Fibroblast of skin of left biceps (primary cell): ENCODE measurements at regions not wholly inside any gene's neighbourhood (a gene's known extent, or its start where the extent isn't known, plus 50 kb on each side); places are given as distances from the start of the nearest gene placed in this dataset.

Source experiments
- DNase-seq, 2 experiments: peaks; one replicate each; pipeline ENCODE4 v3.0.0-alpha.2; 2013; ENCODE audit warnings: low read depth in 2 of 2

GRCh38 chr10:8418631-8419030, 364.1 kb downstream of the GATA3 start:
- peak; percentile 39 to 53 for DNase-seq

- no peak for DNase-seq
Observed at GRCh38 chr10:8420182-8420581, 365.7 kb downstream of the GATA3 start.

DNA sequence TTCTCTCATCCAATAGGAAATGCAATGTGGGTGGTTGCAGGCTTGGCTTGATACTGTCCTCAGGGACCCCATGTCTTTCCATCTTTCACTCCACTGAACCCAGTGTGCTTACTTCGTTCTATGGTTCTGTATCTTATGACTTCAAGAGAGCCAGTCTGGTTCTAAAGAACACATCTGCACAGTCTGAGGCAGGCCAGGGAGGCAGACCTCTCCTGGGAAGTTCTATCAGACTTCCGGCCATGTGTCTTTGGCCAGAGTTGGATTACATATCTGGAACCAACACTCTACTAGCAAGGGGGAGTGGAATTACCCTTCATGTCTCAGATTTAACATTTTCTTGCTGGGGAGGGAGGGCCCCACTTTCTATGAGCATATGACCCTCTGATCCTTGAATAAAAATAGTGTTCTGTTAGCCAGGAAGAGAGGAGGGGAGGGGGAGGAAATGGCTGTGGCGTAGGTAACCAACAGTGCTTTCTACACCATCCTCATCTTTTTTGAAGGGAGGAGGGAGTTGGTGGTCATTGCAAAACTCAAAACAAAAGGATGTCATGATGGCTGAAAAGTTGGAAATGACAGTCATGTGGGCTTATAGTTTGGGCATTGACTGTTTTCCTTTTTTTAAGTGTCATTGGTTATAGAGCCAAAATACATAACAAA, 370.2 kb downstream of the GATA3 start:
- DNase-seq = no peak

DNA sequence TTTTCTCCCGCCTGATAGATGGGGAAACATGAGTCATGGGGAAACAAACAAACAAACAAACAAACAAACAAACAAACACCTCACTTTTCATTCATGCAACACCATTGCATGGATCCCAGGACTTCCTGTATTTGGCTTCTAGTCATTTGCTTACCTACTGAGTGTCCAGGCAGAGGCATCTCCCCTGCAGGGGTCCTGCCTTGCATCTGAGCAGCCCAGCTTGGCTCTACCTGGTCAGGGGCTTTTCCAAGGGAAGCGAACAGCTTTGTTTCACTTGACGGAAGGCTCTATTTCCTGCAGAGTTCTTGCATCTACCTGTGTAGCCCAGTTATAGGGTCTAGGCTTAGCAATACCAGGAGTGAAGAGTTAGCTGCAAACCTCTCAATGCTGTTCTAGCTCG, 374.2 kb downstream of the GATA3 start:
- no peak for DNase-seq

DNA sequence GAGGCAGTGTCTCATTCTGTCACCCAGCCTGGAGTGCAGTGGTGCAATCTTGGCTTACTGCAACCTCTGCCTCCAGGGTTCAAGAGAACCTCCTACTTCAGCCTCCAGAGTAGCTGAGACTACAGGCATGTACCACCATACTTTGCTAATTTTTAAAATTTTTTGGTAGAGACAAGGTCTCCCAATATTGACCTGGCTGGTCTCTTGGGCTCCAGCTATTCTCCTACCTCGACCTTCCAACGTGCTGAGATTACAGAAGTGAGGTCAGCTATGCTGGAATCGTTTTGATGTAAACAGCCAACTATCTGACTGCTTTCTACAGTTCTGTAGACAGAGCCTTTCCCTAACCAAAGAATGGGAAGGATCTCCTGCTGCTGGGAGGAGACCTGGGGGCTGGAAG, 375.8 kb downstream of the GATA3 start:
- no peak for DNase-seq

- no peak for DNase-seq
Observed at GRCh38 chr10:8431511-8431910, 377.0 kb downstream of the GATA3 start.

DNA sequence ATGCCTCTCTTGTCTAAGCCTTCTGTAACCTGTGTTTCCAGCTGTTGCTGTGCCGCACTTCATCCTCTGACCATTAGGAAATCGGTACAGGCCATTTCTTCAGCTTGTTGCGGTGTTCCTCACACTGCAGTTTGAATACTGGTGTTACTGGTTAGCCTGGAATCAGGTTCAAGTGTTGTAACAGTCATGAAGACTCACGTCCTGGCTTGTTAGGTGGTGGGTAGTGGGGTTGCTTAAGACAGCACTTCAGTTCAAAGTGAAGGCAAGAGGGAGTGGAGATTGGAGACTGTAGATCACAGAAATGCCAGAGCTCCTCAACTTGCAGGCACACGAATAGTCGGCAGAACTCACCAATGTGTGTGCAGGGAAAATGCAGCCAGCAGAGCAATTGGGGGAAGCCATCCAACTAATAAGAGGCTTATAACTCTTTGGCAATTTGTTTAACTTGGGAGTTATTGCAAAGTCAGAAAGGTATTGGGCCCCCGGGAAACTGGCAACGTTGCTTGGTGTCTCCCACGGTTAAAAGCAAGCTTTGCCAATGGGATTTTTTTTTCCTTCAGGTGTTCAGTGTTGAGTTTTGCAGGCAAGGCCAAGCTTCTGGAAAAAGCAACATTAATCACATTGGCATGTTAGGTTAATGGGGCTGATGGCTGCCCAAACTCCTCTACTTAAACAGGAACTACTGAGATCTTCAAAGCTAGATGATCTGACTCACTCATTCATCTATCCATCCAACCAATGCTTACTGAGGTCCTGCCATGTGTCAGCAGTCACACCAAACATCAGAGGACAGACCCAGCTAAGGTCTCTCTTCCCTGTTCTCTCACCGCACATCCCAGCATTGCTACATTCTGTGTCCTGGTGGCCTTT, 380.9 kb downstream of the GATA3 start:
- DNase-seq = no peak

- no peak for DNase-seq
Observed at GRCh38 chr10:8437896-8438295, 383.4 kb downstream of the GATA3 start.

- DNase-seq = no peak
Observed at GRCh38 chr10:8438603-8439002, 384.1 kb downstream of the GATA3 start.

- DNase-seq = no peak
Observed at GRCh38 chr10:8439040-8439439, 384.6 kb downstream of the GATA3 start.

DNA sequence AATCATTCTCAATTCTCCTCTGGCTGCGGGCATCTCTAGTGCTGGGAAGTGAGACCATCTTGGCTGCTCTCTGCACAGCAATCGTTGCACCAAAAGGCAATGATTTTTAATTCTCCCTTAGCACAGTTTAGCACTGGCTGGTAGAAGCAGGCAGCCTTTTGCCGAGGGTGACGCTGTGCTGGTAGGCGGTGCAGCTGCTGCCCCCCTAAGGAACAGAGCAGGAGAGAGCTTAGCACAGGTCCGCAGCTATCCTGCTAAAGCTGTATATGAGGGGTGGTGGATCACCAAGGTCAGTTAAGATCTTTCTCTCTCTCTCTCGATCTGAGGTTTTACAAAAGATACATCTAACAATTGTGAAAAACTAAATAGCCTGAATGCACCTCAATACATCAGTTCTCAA, 390.1 kb downstream of the GATA3 start:
- DNase-seq = no peak

DNA sequence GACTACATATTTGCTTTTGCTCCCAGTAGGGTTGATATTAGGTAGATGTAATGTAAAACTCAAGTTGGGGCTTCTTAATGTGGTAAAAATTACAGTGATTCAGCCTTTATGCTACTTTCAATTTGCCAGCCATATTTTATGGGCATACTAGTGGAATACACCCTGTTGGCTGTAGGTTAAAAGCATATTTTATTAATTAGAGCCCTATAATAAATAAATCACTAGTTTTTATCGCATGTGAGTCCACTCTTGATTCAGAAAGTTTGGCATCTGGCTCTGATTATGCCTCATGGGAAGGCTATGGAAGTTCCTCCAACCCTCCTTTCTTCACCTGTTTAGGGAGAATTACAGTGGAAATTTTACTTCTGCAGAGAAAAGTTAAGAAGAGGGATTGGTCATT, 390.9 kb downstream of the GATA3 start:
- no peak for DNase-seq

DNA sequence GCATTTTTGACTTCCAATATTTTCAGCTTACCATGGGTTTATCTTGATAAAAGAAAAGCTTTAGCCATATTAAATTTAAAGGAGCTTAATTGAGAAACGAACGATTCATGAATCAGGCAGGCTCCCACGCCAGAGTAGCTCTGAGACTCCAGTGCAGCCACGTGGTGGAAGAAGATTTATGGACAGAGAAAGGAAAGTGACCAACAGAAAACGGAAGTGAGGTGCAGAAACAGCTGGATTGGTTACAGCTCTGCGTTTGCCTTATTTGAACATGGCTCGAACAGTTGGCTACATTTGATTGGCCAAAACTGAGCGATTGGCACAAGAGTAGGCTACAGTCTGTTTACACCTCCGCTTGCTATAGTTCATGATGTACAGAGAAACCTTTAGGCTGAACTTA, 395.4 kb downstream of the GATA3 start:
- DNase-seq = no peak

DNA sequence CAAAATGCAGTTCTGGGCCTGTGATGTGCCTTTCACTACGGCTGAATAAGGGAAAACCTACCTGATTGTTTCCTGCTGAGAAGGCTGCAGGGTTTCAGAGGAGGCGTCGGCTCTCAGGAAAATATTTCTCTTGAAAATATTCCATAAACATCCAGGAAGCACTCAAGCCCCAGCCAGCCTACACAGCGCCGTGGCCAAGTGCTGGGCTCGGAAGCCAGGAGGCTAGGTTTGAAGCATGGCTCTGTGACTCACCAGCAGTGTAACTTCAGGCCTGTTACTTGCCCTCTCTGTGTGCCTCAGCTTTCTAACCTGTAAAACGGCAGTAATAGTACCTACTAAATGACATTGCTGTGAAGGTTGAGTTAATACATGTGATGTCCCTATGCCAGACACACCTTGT, 399.1 kb downstream of the GATA3 start:
- no peak for DNase-seq

GRCh38 chr10:8454357-8454756, 399.9 kb downstream of the GATA3 start:
- DNase-seq = no peak

GRCh38 chr10:8455181-8455580, 400.7 kb downstream of the GATA3 start:
- no peak for DNase-seq

DNA sequence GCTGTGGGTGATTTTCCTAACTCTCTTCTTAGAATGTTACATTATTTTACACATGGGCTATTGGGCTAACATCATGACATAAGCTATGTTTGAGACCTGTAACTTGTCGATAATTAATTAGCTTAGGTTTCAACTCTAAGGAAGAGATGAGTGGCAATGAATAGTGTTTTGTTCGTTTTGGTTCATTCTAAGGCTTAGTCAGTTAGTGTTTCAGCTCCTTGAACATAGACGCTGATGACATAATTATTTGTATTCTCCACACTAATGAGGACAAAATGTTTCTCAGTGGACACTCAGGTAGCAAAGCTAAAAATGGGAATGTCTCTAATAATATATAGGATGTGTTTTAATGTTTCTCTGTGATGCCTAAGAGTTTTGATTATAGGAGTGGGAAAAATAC, 401.9 kb downstream of the GATA3 start:
- no peak for DNase-seq

GRCh38 chr10:8460626-8461025, 406.1 kb downstream of the GATA3 start:
- DNase-seq = no peak

DNA sequence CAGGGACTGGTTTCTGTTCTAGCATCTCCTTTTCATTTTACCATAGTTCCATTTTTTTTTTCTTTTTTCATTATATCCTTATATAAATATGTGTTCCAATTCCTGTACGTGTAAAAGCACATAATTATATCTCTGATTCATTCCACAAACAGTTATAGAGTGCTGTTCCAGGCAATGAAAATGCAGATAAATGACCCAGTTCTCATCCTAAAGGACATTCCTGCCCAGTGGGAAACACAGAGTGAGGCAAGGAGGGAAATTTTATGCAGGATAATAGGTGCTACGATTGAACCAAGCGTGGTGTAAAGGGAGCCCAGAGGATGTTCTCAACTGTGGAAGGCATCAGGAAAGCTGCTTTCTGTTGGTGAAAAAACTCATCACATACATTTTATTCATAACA, 408.1 kb downstream of the GATA3 start:
- DNase-seq = no peak

- no peak for DNase-seq
Observed at GRCh38 chr10:8463853-8464252, 409.4 kb downstream of the GATA3 start.

GRCh38 chr10:8468477-8468876, 414.0 kb downstream of the GATA3 start:
- no peak for DNase-seq

GRCh38 chr10:8473205-8473604, 418.7 kb downstream of the GATA3 start:
- DNase-seq = no peak

- no peak for DNase-seq
Observed at GRCh38 chr10:8477300-8477699, 422.8 kb downstream of the GATA3 start.
